ENCODE measurements at regions not wholly inside any gene's neighbourhood (a gene's known extent, or its start where the extent isn't known, plus 50 kb on each side); places are given as distances from the start of the nearest gene placed in this dataset.

DNA sequence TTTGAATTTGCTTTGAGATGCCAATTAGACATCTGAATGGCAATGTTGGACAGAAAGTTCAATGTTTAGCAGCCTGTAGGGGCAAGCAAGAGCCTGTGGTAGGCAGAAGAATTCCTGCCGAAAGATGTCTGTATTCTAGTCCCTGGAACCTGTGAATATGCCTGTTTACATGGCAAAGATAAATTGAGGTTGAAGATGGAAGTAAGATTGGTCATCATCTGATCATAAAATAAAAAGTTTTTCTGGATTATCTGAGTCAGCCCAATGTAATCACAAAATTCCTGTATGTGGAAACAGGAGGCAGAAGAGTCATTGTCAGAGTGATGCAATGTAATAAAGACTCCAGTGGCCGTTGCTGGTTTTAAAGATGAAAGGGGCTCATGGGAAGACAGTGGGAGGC lies 430.5 kb downstream of the MDFIC start:
- H3K27ac ChIP-seq, result no peak overlapping the region
- no peaks in the 10 kb centered on the region for H3K36me3 ChIP-seq (replicated peaks in 1 of 2)
- no peak for DNase-seq
- H3K9me3 ChIP-seq (replicated peaks in 1 of 3), result no peaks in the 10 kb centered on the region
- no peak overlapping the region for H3K4me3 ChIP-seq
- no peaks in the 10 kb centered on the region for H3K27me3 ChIP-seq
- no peaks in the 10 kb centered on the region for H3K4me1 ChIP-seq (replicated peaks in 1 of 2)
- intact Hi-C loops (cut with DNase I), result no loop called here
- 58 to 71% (median 67%) methylated on average over 2 of the region's 2 CpGs for WGBS, 4 donors
- TF ChIP-seq, protein P1, sequence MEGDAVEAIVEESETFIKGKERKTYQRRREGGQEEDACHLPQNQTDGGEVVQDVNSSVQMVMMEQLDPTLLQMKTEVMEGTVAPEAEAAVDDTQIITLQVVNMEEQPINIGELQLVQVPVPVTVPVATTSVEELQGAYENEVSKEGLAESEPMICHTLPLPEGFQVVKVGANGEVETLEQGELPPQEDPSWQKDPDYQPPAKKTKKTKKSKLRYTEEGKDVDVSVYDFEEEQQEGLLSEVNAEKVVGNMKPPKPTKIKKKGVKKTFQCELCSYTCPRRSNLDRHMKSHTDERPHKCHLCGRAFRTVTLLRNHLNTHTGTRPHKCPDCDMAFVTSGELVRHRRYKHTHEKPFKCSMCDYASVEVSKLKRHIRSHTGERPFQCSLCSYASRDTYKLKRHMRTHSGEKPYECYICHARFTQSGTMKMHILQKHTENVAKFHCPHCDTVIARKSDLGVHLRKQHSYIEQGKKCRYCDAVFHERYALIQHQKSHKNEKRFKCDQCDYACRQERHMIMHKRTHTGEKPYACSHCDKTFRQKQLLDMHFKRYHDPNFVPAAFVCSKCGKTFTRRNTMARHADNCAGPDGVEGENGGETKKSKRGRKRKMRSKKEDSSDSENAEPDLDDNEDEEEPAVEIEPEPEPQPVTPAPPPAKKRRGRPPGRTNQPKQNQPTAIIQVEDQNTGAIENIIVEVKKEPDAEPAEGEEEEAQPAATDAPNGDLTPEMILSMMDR (IDR thresholded peaks at IDR 0.05), result no peak
- no peak for TF ChIP-seq POLR2A (IDR thresholded peaks at IDR 0.05)

DNA sequence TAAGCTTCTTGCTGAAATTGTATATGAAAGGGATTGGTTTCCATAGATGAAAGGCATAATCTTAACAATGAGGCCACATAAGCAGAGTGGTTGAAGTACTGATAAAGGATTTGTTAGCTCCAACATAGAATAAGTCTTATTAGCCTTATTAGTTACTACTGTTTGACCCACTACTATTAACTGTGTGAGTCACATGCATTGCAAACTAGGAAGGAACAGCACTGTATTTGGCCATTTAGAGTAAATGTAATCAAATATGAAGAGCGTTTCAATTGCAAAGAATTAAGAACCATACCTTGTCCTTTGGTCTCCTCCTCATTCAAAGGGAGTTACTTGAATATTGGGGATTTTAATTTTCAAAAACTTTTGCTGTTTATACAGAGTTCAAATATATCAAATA lies 428.9 kb downstream of the MDFIC start:
- no peaks in the 10 kb centered on the region for H3K4me1 ChIP-seq (replicated peaks in 1 of 2)
- H3K4me3 ChIP-seq, result no peak overlapping the region
- no peak for DNase-seq
- H3K27ac ChIP-seq, result no peak overlapping the region
- TF ChIP-seq, protein P1 (IDR thresholded peaks at IDR 0.05), result no peak
- no peak for TF ChIP-seq POLR2A (IDR thresholded peaks at IDR 0.05)
- H3K36me3 ChIP-seq (replicated peaks in 1 of 2), result no peaks in the 10 kb centered on the region
- intact Hi-C loops (cut with DNase I), result no loop called here
- WGBS, 4 donors, result 76 to 88% (median 82%) methylated on average over 1 of the region's 1 CpG
- H3K9me3 ChIP-seq (replicated peaks in 1 of 3), result no peaks in the 10 kb centered on the region
- no peaks in the 10 kb centered on the region for H3K27me3 ChIP-seq

DNA sequence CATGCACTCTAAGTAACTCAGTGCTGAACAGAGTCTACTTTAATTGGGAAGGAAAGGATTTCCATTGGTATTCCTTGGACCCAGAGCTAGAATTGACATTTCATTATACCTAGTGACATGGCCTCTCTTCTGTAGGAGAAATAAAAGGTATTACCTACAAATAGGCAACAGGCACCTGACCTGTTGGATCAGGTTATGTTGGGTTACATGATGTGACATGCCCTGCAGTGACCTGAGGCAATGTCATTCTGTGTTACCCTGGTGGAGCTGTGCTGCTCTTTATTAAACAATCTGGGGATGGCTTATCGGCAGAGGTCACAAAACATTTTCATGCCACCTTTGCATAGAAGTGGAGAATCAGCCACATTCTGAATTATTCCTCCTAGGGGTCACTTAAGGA lies 427.7 kb downstream of the MDFIC start:
- Histone ChIP-seq H3K27me3 (no peaks in the 10 kb centered on the region), H3K4me1 (replicated peaks in 1 of 2) (no peaks in the 10 kb centered on the region), H3K27ac (no peak overlapping the region), H3K36me3 (replicated peaks in 1 of 2) (no peaks in the 10 kb centered on the region), H3K9me3 (replicated peaks in 1 of 3) (no peaks in the 10 kb centered on the region), H3K4me3 (no peak overlapping the region)
- intact Hi-C loops (cut with DNase I), result no loop called here
- no peak for DNase-seq
- TF ChIP-seq, protein P1 (IDR thresholded peaks at IDR 0.05), result no peak
- TF ChIP-seq POLR2A (IDR thresholded peaks at IDR 0.05), result no peak
- WGBS, 4 donors, result 87 to 100% (median 92%) methylated on average over 1 of the region's 1 CpG

DNA sequence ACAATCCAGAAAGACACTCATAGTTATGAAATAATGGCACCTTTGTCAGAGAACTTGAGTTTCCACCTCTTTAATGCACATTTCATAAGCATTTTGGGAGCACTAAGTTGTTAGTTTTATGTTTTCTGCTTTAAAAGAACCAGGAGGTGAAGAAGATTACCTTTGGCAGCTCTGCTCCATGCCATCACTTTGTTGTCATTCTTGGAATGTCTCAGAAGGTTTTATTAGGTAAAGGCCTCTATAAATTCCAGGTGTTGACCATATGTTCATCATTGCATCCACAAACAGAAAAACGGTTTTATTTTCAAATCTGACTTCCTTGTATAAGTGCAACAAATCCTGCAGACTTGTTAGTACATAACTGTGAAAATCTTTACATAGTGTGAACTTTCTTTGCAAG lies 424.8 kb downstream of the MDFIC start:
- Histone ChIP-seq H3K27me3 (no peaks in the 10 kb centered on the region), H3K4me3 (no peak overlapping the region), H3K27ac (no peak overlapping the region), H3K36me3 (replicated peaks in 1 of 2) (no peaks in the 10 kb centered on the region), H3K4me1 (replicated peaks in 1 of 2) (no peaks in the 10 kb centered on the region), H3K9me3 (replicated peaks in 1 of 3) (no peaks in the 10 kb centered on the region)
- 25 to 44% (median 39%) methylated on average over 1 of the region's 1 CpG for WGBS, 4 donors
- TF ChIP-seq POLR2A (IDR thresholded peaks at IDR 0.05), result no peak
- TF ChIP-seq, protein P1 (IDR thresholded peaks at IDR 0.05), result no peak
- DNase-seq, result no peak
- intact Hi-C loops (cut with DNase I), result no loop called here
